Peyer's patch (tissue), 4 donors: ENCODE measurements at regions not wholly inside any gene's neighbourhood (a gene's known extent, or its start where the extent isn't known, plus 50 kb on each side); places are given as distances from the start of the nearest gene placed in this dataset.

Source experiments
- CTCF ChIP-seq, 6 experiments: fragments of 450-650 bp in 4 of 6; fragments of 200-600 bp in 2 of 6; sonication (generic) in 1 of 6; IDR thresholded peaks; one replicate each; pipeline ENCODE4 v1.5.1; 2017 to 2019; ENCODE audit warnings: antibody characterized with exemption in 6 of 6, mild to moderate bottlenecking in 3 of 6, moderate library complexity in 1 of 6
- POLR2A ChIP-seq, 2 donors: fragments of 450-650 bp; IDR thresholded peaks; one replicate each; pipeline ENCODE4 v1.5.1; 2017; ENCODE audit warnings: antibody characterized with exemption in 2 of 2, mild to moderate bottlenecking in 2 of 2, moderate library complexity in 2 of 2

DNA sequence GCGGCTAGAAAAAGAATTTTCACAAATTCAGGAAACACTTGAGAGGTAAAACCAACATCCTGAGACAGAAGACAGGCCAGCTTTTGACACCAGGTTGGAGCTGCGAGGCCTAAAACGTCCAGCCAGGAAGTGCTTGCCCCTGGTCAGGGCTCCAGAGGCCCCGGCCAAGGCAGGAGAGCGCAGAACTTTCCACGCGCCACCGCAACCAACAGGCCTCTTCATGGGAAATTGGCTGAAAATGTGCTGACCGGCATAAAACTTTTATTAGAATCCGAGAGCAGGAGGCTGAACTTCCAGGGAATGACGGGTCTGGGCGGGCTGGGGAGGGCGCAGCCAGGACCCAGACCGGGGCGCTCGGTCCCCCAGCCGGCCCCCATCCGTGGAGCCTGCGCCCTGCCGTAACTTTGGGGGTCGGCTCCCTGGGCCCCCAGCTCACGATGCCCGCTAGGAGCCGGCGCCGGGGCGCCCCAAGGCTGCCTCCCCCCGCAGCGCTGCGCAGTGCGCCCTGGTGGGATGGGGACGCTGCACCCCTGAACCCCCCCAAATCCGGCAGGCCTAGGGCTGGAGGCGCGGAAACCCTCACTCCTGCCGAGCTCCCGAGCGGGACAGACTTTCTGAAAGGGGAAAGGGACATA is 414.0 kb upstream of the MKI67 start:
- TF ChIP-seq CTCF (IDR thresholded peaks at IDR 0.05) (no peak), POLR2A (IDR thresholded peaks at IDR 0.05) (no peak)
